AG09319 (cell line): ENCODE measurements at regions not wholly inside any gene's neighbourhood (a gene's known extent, or its start where the extent isn't known, plus 50 kb on each side); places are given as distances from the start of the nearest gene placed in this dataset.

ENCODE experiments used
- DNase-seq: peaks from one replicate; pipeline ENCODE4 v3.0.0-alpha.2; 2010; ENCODE audit warnings: low read depth; ENCODE audit errors: extremely low read depth
- TF ChIP-seq, protein P1 (sequence below): IDR thresholded peaks from 2 replicates; pipeline ENCODE4 v1.5.1; 2011; ENCODE audit warnings: low read depth, mild to moderate bottlenecking, inconsistent platforms, low read length, moderate library complexity

DNA sequence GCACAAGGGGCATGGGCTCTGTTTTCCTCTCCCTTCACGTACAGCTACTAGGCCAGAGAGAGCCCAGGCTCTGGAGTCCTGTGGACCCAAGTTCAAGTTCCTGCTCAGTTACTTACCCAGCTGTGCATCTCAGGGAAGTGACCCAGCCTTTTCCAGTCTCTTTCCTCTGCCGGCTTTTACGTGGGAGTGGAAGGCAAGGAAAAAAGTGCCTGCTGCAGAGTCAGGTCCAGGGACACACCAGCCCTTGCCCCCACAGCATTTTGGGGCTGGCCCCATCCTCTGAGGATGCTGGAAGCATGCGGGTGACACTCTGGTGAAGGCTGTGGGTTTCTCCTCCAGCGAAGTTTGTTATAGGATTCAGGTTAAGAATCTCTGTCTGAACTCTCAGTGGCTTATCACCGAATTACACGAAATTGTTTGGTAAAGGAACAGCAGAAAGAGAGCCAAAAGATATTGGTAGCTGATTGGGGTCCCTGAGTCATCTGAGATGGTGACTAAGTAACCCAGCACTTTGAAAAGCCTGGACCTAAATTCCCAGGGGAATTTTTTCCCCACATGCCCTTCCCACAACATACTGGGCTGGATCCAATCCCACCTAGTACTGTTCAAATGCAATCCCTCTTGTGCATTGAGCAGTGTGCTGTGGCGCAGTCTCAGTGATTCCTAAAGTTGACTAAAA is 424.3 kb downstream of the RPS24 start:
- TF ChIP-seq, protein P1, sequence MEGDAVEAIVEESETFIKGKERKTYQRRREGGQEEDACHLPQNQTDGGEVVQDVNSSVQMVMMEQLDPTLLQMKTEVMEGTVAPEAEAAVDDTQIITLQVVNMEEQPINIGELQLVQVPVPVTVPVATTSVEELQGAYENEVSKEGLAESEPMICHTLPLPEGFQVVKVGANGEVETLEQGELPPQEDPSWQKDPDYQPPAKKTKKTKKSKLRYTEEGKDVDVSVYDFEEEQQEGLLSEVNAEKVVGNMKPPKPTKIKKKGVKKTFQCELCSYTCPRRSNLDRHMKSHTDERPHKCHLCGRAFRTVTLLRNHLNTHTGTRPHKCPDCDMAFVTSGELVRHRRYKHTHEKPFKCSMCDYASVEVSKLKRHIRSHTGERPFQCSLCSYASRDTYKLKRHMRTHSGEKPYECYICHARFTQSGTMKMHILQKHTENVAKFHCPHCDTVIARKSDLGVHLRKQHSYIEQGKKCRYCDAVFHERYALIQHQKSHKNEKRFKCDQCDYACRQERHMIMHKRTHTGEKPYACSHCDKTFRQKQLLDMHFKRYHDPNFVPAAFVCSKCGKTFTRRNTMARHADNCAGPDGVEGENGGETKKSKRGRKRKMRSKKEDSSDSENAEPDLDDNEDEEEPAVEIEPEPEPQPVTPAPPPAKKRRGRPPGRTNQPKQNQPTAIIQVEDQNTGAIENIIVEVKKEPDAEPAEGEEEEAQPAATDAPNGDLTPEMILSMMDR: no peak

DNA sequence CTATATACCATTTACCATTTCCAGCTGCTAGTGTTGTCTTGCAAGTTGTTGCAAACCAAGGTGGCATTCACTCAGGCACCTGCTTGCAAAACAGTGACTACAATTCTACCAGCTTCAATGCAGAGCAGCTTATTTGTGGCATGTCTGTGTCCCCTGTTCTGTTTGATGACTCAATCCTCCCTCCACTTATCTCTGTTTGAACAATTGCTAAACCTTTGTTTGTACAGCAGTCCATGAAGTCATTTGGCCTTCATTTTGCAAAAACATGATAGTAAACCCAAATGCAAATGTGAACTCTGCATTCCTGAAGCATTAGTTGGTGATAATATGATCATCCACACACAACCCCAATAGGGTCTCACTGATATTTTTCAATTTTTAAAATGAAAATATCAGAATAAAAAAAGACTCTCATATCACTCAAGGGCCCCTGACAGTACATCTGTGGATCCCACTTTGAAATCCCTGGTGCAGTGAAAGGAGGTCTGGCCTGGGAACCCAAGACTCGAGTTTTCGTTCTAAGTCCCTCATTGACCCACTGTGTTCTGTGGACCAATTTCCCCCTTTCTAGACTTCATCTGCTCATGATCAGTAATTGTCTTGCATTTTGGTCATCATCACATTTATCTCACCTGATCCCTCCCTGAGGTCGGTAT is 425.4 kb downstream of the RPS24 start:
- TF ChIP-seq, protein P1: no peak
- no peak for DNase-seq

More for the DNA sequence above, 424.3 kb downstream of the RPS24 start:
- peak; percentile 22 for DNase-seq

DNA sequence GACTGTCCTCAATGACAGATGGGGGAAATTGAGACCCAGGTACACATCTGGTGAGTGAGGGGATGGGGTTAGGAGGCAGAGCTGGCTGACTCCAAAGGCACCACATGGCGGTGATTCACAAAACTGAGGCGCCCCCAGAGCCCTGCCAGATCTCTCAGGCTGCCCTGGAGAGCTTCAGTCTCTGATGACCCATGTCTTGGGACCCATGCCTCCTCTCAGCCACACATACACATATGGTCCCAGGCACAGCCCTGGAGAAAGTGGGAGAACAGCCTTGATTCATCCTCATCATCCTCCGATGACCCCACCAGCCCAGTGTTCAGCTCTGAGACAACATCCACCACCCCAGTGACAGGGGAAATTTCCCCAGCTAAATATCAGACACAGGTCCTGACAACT is 426.0 kb downstream of the RPS24 start:
- no peak for DNase-seq
- TF ChIP-seq, protein P1: no peak

DNA sequence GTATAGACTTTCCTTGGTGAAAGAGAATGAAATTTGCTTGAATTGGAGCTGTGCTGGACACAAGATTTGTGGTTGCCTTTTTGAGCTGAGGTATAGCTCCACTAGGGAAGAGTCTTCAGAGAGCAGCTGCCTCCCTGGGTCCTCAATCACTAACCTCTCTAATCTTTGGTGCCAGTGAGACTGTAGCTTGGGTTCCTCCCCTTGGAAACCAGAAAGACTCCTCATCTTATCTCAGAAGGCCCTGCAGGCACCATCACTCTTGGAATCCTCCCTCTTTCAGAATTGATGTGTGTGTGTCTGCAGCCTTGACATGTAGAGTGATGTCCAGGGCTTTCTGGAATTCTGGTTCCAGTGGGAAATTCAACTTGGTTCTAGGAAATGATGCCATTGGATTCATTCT is 426.5 kb downstream of the RPS24 start:
- no peak for DNase-seq
- TF ChIP-seq, protein P1: no peak

DNA sequence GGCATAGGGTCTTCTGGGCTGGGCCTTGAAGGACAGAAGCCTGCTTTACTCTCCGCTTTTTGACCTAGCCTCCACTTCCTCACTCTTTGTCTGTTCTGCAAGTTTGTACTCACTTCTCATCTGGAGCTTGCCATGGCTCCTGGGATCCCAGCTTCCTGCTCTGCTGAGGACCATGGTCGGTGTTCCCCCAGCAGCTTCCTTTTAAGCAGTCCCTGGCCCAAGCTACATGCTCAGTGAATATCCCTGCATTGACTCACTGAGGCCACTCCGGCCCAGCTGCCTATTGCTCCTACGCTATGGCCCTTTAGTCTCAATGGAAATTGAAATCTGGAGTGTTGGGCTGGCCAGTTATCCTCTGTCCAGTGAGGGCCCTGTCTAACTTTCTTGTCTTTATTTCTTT is 427.7 kb downstream of the RPS24 start:
- TF ChIP-seq, protein P1: no peak
- no peak for DNase-seq

DNA sequence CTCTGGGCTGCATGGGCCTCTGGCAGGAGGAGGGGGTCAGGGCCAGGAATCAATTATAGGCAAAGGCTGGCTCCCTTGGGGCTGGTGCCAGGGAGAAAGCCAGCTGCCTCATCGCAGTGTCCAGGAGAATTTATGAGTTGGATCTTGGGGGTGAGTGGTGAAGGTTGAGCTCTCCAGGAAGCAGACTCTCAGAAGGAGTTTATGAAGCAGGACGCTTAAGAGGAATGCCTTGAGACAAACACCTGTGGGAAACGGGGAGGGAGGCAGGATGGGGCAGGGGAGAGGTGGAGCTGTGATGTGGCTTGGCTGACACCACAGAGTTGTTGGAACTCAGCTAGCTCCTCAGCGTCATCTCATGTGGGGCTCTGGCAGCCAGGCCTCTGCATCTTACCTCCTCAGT is 428.5 kb downstream of the RPS24 start:
- TF ChIP-seq, protein P1: no peak
- no peak for DNase-seq

DNA sequence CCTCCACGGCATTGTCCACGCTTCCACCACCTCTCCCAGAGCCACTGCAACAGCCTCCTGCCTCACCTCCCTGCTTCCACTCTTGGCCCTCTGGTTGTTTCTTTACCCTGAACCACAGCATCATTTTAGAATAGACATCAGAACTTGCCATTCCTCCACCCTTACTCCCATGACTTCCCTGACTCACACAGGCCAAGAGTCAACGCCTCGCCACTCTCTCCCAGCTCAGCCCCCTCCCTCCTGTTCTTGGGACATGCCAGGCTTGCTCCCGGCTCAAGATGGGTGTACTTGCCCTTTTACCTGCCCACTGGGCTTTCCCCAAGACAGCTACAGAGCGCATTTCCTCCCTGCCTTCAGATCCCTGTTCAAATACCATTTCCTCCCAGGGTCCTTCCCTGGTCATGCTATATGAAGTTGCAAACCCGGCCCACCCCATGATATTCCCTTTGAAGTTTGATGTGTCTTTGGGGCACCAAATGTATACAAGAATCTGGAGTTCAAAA is 429.1 kb downstream of the RPS24 start:
- no peak for DNase-seq
- TF ChIP-seq, protein P1: no peak
